ENCODE measurements at regions not wholly inside any gene's neighbourhood (a gene's known extent, or its start where the extent isn't known, plus 50 kb on each side); places are given as distances from the start of the nearest gene placed in this dataset.
"Not testable (repeated sequence)": the region's sequence is repeated elsewhere in the genome, so short reads cannot be mapped to it uniquely, and the experiment has no call there.

DNA sequence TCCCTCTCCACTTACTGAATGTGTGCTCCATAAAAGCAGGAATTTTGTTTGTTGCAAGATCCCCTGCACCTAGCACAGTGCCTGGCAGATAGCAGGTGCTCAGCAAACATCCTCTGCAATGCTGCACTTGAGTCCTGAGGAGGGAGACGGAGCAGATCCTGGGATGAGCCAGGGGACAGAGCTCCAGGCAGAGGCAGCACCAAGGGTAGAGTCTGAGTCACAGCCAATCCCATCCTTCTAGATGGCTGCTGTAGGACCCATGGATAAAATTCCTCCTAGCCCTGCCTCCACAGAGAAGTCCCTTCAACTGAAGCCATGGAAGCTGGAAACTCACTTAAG, 59.3 kb upstream of the SULF2 start:
- TF ChIP-seq, protein P1, sequence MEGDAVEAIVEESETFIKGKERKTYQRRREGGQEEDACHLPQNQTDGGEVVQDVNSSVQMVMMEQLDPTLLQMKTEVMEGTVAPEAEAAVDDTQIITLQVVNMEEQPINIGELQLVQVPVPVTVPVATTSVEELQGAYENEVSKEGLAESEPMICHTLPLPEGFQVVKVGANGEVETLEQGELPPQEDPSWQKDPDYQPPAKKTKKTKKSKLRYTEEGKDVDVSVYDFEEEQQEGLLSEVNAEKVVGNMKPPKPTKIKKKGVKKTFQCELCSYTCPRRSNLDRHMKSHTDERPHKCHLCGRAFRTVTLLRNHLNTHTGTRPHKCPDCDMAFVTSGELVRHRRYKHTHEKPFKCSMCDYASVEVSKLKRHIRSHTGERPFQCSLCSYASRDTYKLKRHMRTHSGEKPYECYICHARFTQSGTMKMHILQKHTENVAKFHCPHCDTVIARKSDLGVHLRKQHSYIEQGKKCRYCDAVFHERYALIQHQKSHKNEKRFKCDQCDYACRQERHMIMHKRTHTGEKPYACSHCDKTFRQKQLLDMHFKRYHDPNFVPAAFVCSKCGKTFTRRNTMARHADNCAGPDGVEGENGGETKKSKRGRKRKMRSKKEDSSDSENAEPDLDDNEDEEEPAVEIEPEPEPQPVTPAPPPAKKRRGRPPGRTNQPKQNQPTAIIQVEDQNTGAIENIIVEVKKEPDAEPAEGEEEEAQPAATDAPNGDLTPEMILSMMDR (IDR thresholded peaks at IDR 0.05), result not testable (repeated sequence)
- TF ChIP-seq POLR2A (IDR thresholded peaks at IDR 0.05), result not testable (repeated sequence)

All from body of pancreas (tissue), 4 donors.